ENCODE measurements at regions not wholly inside any gene's neighbourhood (a gene's known extent, or its start where the extent isn't known, plus 50 kb on each side); places are given as distances from the start of the nearest gene placed in this dataset.

DNA sequence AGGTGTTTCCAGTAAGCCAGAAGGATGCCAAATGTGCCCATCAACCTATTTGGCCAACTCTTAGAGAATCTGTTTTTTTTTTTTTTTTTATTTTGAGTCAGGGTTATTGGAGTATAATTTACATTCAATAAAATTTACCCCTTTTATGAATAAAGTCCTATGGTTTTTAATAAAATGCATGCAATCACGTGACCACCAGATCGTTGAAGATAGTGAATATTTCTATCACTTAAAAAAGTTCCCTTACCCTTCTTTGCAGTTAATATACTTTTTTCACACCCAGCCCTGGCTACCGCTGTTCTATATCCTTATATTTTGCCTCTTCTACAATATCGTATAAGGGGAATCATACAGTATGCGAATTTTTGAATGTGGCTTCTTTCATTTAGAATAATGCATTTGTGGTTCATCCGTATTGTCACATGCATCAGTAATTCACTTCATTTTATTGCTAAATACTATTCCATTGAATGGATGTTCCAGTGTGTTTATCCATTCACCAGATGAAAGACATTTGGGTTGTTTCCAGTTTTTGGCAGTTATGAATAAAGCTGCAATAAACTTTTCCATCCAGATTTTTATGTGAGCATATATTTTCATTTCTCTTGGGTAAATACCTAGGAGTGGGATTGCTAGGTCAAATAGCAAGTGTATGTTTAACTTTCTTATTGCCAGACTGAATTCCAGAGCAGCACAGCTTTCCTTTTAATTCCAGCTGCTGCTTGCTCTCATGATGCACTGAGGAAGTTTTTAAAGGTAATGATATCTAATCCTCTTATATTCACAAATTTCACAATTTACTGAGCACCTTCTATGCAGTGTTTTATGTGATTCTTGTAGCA lies 156.3 kb upstream of the NT5C1B start:
- TF ChIP-seq, protein P1, sequence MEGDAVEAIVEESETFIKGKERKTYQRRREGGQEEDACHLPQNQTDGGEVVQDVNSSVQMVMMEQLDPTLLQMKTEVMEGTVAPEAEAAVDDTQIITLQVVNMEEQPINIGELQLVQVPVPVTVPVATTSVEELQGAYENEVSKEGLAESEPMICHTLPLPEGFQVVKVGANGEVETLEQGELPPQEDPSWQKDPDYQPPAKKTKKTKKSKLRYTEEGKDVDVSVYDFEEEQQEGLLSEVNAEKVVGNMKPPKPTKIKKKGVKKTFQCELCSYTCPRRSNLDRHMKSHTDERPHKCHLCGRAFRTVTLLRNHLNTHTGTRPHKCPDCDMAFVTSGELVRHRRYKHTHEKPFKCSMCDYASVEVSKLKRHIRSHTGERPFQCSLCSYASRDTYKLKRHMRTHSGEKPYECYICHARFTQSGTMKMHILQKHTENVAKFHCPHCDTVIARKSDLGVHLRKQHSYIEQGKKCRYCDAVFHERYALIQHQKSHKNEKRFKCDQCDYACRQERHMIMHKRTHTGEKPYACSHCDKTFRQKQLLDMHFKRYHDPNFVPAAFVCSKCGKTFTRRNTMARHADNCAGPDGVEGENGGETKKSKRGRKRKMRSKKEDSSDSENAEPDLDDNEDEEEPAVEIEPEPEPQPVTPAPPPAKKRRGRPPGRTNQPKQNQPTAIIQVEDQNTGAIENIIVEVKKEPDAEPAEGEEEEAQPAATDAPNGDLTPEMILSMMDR (IDR thresholded peaks at IDR 0.05; ENCODE audit: low read depth, low read length), result no peak
- no peak for TF ChIP-seq EZH2phosphoT487 (IDR thresholded peaks at IDR 0.05; ENCODE audit: low read depth)
- H3K9ac ChIP-seq (ENCODE audit: low read length), result no peak overlapping the region
- no peak overlapping the region for H3K4me3 ChIP-seq (ENCODE audit: low read length)
- H4K20me1 ChIP-seq (ENCODE audit: insufficient read depth, low read length), result no peaks in the 10 kb centered on the region
- no peaks in the 10 kb centered on the region for H3K79me2 ChIP-seq (ENCODE audit: low read length)
- no peaks in the 10 kb centered on the region for H3K9me3 ChIP-seq (ENCODE audit: insufficient read depth, low read length)
- peaks cover under 1% of the 10 kb centered on the region; the same call in 1 of the 2 replicates for H3K27me3 ChIP-seq (ENCODE audit: low read depth, low read length)
- no peak overlapping the region for H3K4me2 ChIP-seq (ENCODE audit: low read length)
- no peaks in the 10 kb centered on the region for H3K36me3 ChIP-seq (replicated peaks; ENCODE audit: low read depth, low read length)
- no peak overlapping the region for H3K27ac ChIP-seq (ENCODE audit: low read length)
- no peak overlapping the region for H2AFZ ChIP-seq (ENCODE audit: low read depth, low read length)
- no peaks in the 10 kb centered on the region for H3K4me1 ChIP-seq (ENCODE audit: low read length)

DNA sequence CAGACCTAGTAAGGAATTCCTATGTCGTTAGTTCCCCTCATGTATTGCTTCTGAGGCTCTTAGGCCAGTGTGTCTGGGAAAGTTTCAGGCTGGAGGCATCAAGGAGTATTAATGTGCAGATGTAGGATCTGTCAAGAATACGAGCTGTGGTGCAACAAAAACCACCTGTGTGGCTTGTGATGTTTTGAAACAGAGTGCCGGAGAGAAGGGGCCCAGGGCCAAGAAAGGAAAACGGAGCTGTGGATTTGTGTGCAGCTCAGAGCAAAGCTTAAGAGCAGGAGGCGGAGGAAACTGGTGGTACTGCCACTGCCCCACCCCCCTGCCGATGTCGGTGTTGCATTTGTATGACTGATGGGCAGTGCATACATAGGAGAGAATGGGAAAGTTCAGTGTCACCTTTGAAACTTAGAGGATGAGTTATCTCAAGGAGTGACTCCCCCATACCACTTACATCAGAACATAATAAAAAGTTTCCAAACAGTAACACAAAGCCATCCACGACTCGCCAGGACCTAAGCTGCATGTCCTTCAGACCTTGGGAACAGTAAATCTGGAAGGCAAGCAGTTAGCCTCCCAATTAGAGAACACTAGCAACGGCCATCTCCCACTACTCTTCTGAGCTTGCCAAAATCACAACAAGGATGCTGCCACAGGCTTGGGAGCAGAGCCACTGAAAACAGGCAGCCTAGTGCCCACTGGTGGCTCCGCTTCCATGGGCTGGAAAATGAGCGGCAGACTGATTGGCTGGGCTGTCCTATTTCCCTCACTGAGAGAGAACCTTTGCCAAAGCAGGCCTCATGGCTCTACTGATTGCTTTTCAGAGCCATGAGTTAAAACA lies 152.7 kb upstream of the NT5C1B start:
- Histone ChIP-seq H3K79me2 (ENCODE audit: low read length) (no peaks in the 10 kb centered on the region), H3K9me3 (ENCODE audit: insufficient read depth, low read length) (no peaks in the 10 kb centered on the region), H3K27me3 (ENCODE audit: low read depth, low read length) (no peaks in the 10 kb centered on the region), H3K4me3 (ENCODE audit: low read length) (no peak overlapping the region), H3K27ac (ENCODE audit: low read length) (no peak overlapping the region), H3K4me1 (ENCODE audit: low read length) (no peaks in the 10 kb centered on the region), H3K36me3 (replicated peaks; ENCODE audit: low read depth, low read length) (no peaks in the 10 kb centered on the region), H2AFZ (ENCODE audit: low read depth, low read length) (no peak overlapping the region), H4K20me1 (ENCODE audit: insufficient read depth, low read length) (no peaks in the 10 kb centered on the region), H3K4me2 (ENCODE audit: low read length) (no peak overlapping the region), H3K9ac (ENCODE audit: low read length) (no peak overlapping the region)
- no peak for TF ChIP-seq EZH2phosphoT487 (IDR thresholded peaks at IDR 0.05; ENCODE audit: low read depth)
- TF ChIP-seq, protein P1 (IDR thresholded peaks at IDR 0.05; ENCODE audit: low read depth, low read length), result no peak

DNA sequence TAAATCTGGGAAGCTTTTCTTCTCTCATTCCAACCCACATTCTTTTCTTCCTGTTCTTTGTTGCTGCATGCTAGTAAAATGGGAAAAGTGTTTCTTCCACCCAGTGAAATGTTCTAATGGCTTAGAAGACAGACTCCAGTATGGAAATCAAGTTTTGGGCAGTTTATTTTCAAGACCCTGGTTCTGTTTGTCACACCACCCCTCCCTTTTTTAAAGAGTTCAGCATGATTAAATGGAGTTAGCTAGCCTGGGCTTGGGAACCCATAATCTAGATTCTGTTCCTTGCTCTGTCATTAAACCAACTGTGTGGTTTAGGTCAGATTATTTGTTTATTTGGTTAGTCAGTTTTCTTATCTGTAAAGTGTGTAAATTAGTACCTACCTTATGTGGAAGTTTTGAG lies 151.8 kb upstream of the NT5C1B start:
- H3K79me2 ChIP-seq (ENCODE audit: low read length), result no peaks in the 10 kb centered on the region
- no peak overlapping the region for H2AFZ ChIP-seq (ENCODE audit: low read depth, low read length)
- no peaks in the 10 kb centered on the region for H3K4me1 ChIP-seq (ENCODE audit: low read length)
- TF ChIP-seq, protein P1 (IDR thresholded peaks at IDR 0.05; ENCODE audit: low read depth, low read length), result no peak
- no peak for TF ChIP-seq EZH2phosphoT487 (IDR thresholded peaks at IDR 0.05; ENCODE audit: low read depth)
- H3K4me3 ChIP-seq (ENCODE audit: low read length), result no peak overlapping the region
- no peaks in the 10 kb centered on the region for H3K9me3 ChIP-seq (ENCODE audit: insufficient read depth, low read length)
- H3K4me2 ChIP-seq (ENCODE audit: low read length), result no peak overlapping the region
- no peak overlapping the region for H3K9ac ChIP-seq (ENCODE audit: low read length)
- no peaks in the 10 kb centered on the region for H4K20me1 ChIP-seq (ENCODE audit: insufficient read depth, low read length)
- no peak overlapping the region for H3K27ac ChIP-seq (ENCODE audit: low read length)
- H3K36me3 ChIP-seq (replicated peaks; ENCODE audit: low read depth, low read length), result no peaks in the 10 kb centered on the region
- no peaks in the 10 kb centered on the region for H3K27me3 ChIP-seq (ENCODE audit: low read depth, low read length)

DNA sequence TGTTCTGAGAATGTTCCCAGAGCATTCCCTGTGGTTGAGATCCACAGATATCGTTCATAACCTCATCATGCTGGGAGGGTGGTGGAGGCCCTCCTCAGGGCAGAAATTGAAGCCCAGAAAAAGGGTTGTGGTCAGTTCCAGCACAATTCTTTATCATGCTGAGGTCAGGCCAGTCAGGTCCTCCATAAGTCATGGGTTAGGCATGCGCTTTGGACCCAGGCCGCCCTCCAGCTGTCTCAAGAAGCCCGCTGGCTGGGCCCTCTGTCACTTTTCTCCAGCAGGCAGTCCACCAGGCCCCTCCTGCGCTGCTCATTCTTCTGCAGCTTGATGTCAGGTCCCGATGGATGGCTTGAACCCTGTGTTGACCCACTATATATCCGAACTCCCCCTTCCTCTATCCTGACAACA lies 151.1 kb upstream of the NT5C1B start:
- no peaks in the 10 kb centered on the region for H3K27me3 ChIP-seq (ENCODE audit: low read depth, low read length)
- no peak overlapping the region for H2AFZ ChIP-seq (ENCODE audit: low read depth, low read length)
- H3K4me2 ChIP-seq (ENCODE audit: low read length), result no peak overlapping the region
- no peak overlapping the region for H3K4me3 ChIP-seq (ENCODE audit: low read length)
- no peak overlapping the region for H3K9ac ChIP-seq (ENCODE audit: low read length)
- H3K4me1 ChIP-seq (ENCODE audit: low read length), result no peaks in the 10 kb centered on the region
- no peaks in the 10 kb centered on the region for H4K20me1 ChIP-seq (ENCODE audit: insufficient read depth, low read length)
- H3K36me3 ChIP-seq (replicated peaks; ENCODE audit: low read depth, low read length), result no peaks in the 10 kb centered on the region
- no peak overlapping the region for H3K27ac ChIP-seq (ENCODE audit: low read length)
- H3K79me2 ChIP-seq (ENCODE audit: low read length), result no peaks in the 10 kb centered on the region
- no peaks in the 10 kb centered on the region for H3K9me3 ChIP-seq (ENCODE audit: insufficient read depth, low read length)
- TF ChIP-seq, protein P1 (IDR thresholded peaks at IDR 0.05; ENCODE audit: low read depth, low read length), result no peak
- TF ChIP-seq EZH2phosphoT487 (IDR thresholded peaks at IDR 0.05; ENCODE audit: low read depth), result no peak
